Osteocyte (in vitro differentiated cells): ENCODE measurements at regions not wholly inside any gene's neighbourhood (a gene's known extent, or its start where the extent isn't known, plus 50 kb on each side); places are given as distances from the start of the nearest gene placed in this dataset.

ENCODE experiments used
- DNase-seq: peaks from one replicate; pipeline ENCODE4 v3.0.0; 2021; ENCODE audit warnings: mixed read lengths; ENCODE audit not compliant: unreplicated experiment; ENCODE audit errors: extremely low spot score
- H3K27ac Mint-ChIP-seq: one replicate; pipeline ENCODE4 v1.8.0; 2021; ENCODE audit warnings: mild to moderate bottlenecking, mixed read lengths; ENCODE audit not compliant: unreplicated experiment
- H3K27me3 Mint-ChIP-seq: one replicate; pipeline ENCODE4 v1.8.0; 2021; ENCODE audit warnings: mixed read lengths; ENCODE audit not compliant: unreplicated experiment
- H3K36me3 Mint-ChIP-seq: one replicate; pipeline ENCODE4 v1.8.0; 2021; ENCODE audit warnings: mixed read lengths; ENCODE audit not compliant: unreplicated experiment
- H3K4me1 Mint-ChIP-seq: one replicate; pipeline ENCODE4 v1.8.0; 2021; ENCODE audit warnings: mixed read lengths; ENCODE audit not compliant: unreplicated experiment
- H3K4me3 Mint-ChIP-seq: one replicate; pipeline ENCODE4 v1.8.0; 2021; ENCODE audit warnings: mild to moderate bottlenecking, moderate library complexity, mixed read lengths; ENCODE audit not compliant: unreplicated experiment
- H3K9me3 Mint-ChIP-seq: one replicate; pipeline ENCODE4 v1.8.0; 2021; ENCODE audit warnings: mixed read lengths; ENCODE audit not compliant: unreplicated experiment
- TF ChIP-seq, protein P1 (sequence below): fragments of 200-600 bp; sonication (generic); IDR thresholded peaks from 2 replicates; pipeline ENCODE4 v1.5.0; 2021; ENCODE audit warnings: antibody characterized with exemption, mild to moderate bottlenecking, moderate library complexity

DNA sequence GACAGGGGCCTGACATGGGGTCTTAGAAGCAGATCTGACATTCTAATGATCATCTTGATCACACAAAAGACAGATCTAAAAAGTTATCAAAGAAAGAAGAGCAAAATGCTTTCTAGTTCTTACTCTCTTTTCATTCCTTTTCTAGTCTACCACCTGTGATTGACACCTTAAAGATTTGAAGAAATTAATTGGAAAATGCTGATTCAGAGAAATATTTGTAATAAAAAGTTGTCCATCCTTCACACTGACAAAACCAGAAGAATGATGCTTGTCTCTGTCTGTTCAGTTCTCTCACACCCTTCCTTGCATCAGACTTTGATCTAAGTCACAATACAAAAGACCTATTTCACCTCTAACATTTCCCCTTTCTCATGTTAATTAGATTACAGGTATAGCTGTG is 182.4 kb downstream of the RAP2A start:
- DNase-seq, result no peak
- no peaks in the 10 kb centered on the region for H3K36me3 Mint-ChIP-seq
- H3K27ac Mint-ChIP-seq, result no peak overlapping the region
- peaks cover 37% of the 10 kb centered on the region for H3K27me3 Mint-ChIP-seq
- TF ChIP-seq, protein P1, sequence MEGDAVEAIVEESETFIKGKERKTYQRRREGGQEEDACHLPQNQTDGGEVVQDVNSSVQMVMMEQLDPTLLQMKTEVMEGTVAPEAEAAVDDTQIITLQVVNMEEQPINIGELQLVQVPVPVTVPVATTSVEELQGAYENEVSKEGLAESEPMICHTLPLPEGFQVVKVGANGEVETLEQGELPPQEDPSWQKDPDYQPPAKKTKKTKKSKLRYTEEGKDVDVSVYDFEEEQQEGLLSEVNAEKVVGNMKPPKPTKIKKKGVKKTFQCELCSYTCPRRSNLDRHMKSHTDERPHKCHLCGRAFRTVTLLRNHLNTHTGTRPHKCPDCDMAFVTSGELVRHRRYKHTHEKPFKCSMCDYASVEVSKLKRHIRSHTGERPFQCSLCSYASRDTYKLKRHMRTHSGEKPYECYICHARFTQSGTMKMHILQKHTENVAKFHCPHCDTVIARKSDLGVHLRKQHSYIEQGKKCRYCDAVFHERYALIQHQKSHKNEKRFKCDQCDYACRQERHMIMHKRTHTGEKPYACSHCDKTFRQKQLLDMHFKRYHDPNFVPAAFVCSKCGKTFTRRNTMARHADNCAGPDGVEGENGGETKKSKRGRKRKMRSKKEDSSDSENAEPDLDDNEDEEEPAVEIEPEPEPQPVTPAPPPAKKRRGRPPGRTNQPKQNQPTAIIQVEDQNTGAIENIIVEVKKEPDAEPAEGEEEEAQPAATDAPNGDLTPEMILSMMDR, result no peak
- H3K4me1 Mint-ChIP-seq, result no peaks in the 10 kb centered on the region
- no peak overlapping the region for H3K4me3 Mint-ChIP-seq
- no peaks in the 10 kb centered on the region for H3K9me3 Mint-ChIP-seq

DNA sequence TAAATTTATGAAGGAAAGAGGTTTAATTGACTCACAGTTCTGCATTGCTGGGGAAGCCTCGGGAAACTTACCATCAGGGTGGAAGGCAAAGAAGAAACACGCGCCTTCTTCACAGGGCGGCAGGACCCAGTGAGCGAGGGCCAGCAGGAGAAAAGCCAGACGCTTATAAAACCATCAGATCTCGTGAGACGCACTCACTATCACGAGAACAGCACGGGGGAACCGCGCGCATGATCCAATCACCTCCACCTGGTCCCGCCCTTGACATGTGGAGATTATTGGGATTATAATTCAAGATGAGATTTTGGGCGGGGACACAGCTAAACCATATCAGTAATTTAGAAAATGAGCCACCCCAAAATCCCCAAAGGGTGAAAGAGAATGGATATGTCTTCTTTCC is 187.1 kb downstream of the RAP2A start:
- no peak for DNase-seq
- no peak overlapping the region for H3K27ac Mint-ChIP-seq
- H3K4me3 Mint-ChIP-seq, result no peak overlapping the region
- peaks cover 55% of the 10 kb centered on the region for H3K27me3 Mint-ChIP-seq
- H3K36me3 Mint-ChIP-seq, result no peaks in the 10 kb centered on the region
- no peaks in the 10 kb centered on the region for H3K4me1 Mint-ChIP-seq
- TF ChIP-seq, protein P1, result no peak
- H3K9me3 Mint-ChIP-seq, result no peaks in the 10 kb centered on the region

DNA sequence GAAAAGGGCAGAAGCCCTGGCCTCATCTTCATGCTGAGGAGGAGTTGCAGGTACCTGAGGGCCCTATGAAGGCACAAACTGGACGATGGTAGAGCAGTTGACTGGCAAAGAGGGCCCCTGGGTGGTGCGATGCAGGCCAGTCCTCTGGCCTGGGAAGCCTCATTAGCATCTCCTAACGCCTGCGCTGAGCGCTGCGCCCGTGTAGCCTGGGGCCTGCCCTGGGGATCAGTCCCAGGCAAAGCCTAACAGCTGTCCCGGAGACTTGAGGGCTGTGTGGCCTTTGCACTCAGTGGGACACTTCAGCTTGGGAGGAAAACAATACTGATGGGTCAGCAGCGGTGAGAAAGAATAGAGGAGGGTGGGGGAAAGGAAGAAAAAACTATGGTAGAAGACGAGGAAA is 187.7 kb downstream of the RAP2A start:
- no peak overlapping the region for H3K27ac Mint-ChIP-seq
- DNase-seq, result no peak
- no peak overlapping the region for H3K4me3 Mint-ChIP-seq
- H3K27me3 Mint-ChIP-seq, result peaks cover 53% of the 10 kb centered on the region
- TF ChIP-seq, protein P1, result no peak
- H3K9me3 Mint-ChIP-seq, result no peaks in the 10 kb centered on the region
- no peaks in the 10 kb centered on the region for H3K36me3 Mint-ChIP-seq
- H3K4me1 Mint-ChIP-seq, result no peaks in the 10 kb centered on the region

DNA sequence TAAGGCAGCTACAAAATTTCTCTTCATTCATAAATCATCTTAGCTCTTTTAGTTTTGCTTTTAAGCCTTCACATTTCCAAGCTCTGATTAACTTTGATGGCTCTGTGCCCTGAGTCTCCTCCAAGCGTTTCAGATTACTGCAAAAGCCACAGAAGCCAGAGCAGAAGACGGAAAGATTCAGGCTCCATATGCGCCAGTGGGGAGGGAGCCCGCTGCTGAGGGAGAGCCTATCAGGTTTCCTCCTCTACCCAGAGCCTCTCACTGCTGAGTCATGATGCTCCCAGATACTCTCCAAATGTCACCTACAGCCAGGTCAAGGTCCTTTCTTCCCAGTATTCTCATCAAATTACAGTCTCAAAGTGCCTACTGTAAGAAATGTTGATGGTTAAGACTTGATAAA is 193.6 kb downstream of the RAP2A start:
- Mint-ChIP-seq H3K27me3 (peaks cover 32% of the 10 kb centered on the region), H3K9me3 (peaks cover 8% of the 10 kb centered on the region), H3K27ac (peak overlapping the region; percentile 13), H3K36me3 (no peaks in the 10 kb centered on the region), H3K4me3 (no peak overlapping the region), H3K4me1 (peaks cover 8% of the 10 kb centered on the region)
- no peak for DNase-seq
- TF ChIP-seq, protein P1, result no peak

DNA sequence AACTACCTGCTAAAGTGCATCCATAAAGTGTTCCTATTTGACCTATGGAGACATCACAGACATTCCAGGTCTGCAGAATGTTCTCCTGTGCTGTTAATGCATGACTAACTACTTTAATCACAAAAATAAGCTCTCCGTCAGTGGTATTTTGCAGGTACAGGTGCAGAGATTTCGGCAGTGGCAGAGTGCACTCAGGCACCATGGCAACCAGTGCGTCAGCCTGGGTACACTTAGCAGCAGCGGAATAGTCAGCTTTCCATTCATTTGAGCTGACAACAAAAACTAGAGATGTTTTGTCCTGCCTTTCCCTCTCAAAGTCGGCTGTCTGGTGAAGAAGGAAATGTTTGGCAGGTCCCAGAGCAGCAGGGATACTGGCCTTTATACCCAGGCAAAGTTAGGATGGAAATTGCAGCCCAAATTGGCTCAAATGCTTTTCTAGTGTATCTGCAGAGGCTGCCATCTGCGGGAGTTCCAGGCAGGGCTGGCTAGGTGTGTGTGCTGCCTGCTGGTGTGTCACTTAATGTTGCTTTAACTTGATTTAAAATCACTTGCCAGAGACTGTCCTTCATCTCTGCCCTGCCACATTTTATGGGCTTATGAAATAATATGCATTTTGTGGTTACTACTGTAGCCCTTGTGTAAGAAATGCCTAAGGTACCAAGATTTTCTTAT is 195.8 kb downstream of the RAP2A start:
- H3K9me3 Mint-ChIP-seq, result peaks cover 14% of the 10 kb centered on the region
- no peaks in the 10 kb centered on the region for H3K36me3 Mint-ChIP-seq
- DNase-seq, result no peak
- peaks cover 8% of the 10 kb centered on the region for H3K4me1 Mint-ChIP-seq
- H3K4me3 Mint-ChIP-seq, result no peak overlapping the region
- no peak overlapping the region for H3K27ac Mint-ChIP-seq
- H3K27me3 Mint-ChIP-seq, result peaks cover 26% of the 10 kb centered on the region
- TF ChIP-seq, protein P1, result no peak
